ENCODE measurements at regions not wholly inside any gene's neighbourhood (a gene's known extent, or its start where the extent isn't known, plus 50 kb on each side); places are given as distances from the start of the nearest gene placed in this dataset.

- no peak for DNase-seq (ENCODE audit: low read depth)
Observed at GRCh38 chr10:110375121-110375520, 70.4 kb upstream of the SMNDC1 start.

GRCh38 chr10:110376021-110376766 is 71.5 kb upstream of the SMNDC1 start:
- DNase-seq (ENCODE audit: low read depth): no peak

- DNase-seq (ENCODE audit: low read depth): no peak
Observed at GRCh38 chr10:110376767-110377160, 72.0 kb upstream of the SMNDC1 start.

- DNase-seq (ENCODE audit: low read depth): no peak
Observed at GRCh38 chr10:110378006-110378405, 73.3 kb upstream of the SMNDC1 start.

GRCh38 chr10:110378533-110379108 is 73.9 kb upstream of the SMNDC1 start:
- no peak for DNase-seq (ENCODE audit: low read depth)

GRCh38 chr10:110379831-110380230 is 75.1 kb upstream of the SMNDC1 start:
- no peak for DNase-seq (ENCODE audit: low read depth)

- DNase-seq (ENCODE audit: low read depth): no peak
Observed at GRCh38 chr10:110380293-110380692, 75.6 kb upstream of the SMNDC1 start.

- DNase-seq (ENCODE audit: low read depth): no peak
Observed at GRCh38 chr10:110382695-110383094, 78.0 kb upstream of the SMNDC1 start.

GRCh38 chr10:110387617-110387982 is 82.9 kb upstream of the SMNDC1 start:
- no peak for DNase-seq (ENCODE audit: low read depth)

GRCh38 chr10:110387983-110388686 is 83.4 kb upstream of the SMNDC1 start:
- DNase-seq (ENCODE audit: low read depth): peak; percentile 78

GRCh38 chr10:110388687-110389052 is 84.0 kb upstream of the SMNDC1 start:
- DNase-seq (ENCODE audit: low read depth): no peak

GRCh38 chr10:110389255-110389654 is 84.5 kb upstream of the SMNDC1 start:
- no peak for DNase-seq (ENCODE audit: low read depth)

- no peak for DNase-seq (ENCODE audit: low read depth)
Observed at GRCh38 chr10:110391541-110391940, 86.8 kb upstream of the SMNDC1 start.

GRCh38 chr10:110392121-110392520 is 87.4 kb upstream of the SMNDC1 start:
- DNase-seq (ENCODE audit: low read depth): peak; percentile 36

- peak; percentile 83 for DNase-seq (ENCODE audit: low read depth)
Observed at GRCh38 chr10:110392868-110393740, 88.4 kb upstream of the SMNDC1 start.

GRCh38 chr10:110393866-110394265 is 89.1 kb upstream of the SMNDC1 start:
- no peak for DNase-seq (ENCODE audit: low read depth)

GRCh38 chr10:110394296-110394695 is 89.6 kb upstream of the SMNDC1 start:
- no peak for DNase-seq (ENCODE audit: low read depth)

GRCh38 chr10:110394898-110395297 is 90.2 kb upstream of the SMNDC1 start:
- DNase-seq (ENCODE audit: low read depth): no peak

- peak; percentile 95 for DNase-seq (ENCODE audit: low read depth)
Observed at GRCh38 chr10:110395350-110396283, 90.9 kb upstream of the SMNDC1 start.

GRCh38 chr10:110396284-110396651 is 91.5 kb upstream of the SMNDC1 start:
- no peak for DNase-seq (ENCODE audit: low read depth)

GRCh38 chr10:110397856-110398255 is 93.1 kb upstream of the SMNDC1 start:
- no peak for DNase-seq (ENCODE audit: low read depth)
